ENCODE measurements at regions not wholly inside any gene's neighbourhood (a gene's known extent, or its start where the extent isn't known, plus 50 kb on each side); places are given as distances from the start of the nearest gene placed in this dataset.

- TF ChIP-seq CTCF (IDR thresholded peaks at IDR 0.05; ENCODE audit: insufficient read depth, low read length): no peak
- TF ChIP-seq POLR2AphosphoS5 (IDR thresholded peaks at IDR 0.05; ENCODE audit: low read depth): no peak
- no peak for TF ChIP-seq REST (IDR thresholded peaks at IDR 0.05; ENCODE audit: insufficient replicate concordance, low read depth)
Observed at GRCh38 chr6:21448485-21449109, 145.0 kb upstream of the SOX4 start.

All from HL-60 (cell line).